ENCODE measurements at regions not wholly inside any gene's neighbourhood (a gene's known extent, or its start where the extent isn't known, plus 50 kb on each side); places are given as distances from the start of the nearest gene placed in this dataset.

DNA sequence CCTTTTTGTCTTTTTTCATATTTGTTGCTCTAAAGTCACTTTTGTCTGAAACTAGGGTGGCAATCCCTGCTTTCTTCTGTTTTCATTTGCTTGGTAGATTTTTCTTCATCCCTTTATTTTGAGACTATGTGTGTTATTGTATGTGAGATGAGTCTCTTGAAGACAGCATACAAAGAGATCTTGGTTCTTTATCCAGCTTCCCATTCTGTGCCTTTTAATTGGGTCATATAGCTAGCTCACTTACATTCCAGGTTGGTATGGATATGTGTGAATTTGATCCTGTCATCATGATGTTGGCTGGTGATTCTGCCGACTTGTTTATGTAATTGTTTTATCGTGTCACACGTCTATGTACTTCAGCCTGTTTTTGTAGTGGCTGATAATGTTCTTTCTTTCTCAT, 267.7 kb upstream of the MGAT4C start:
- no peak overlapping the region for H3K4me3 ChIP-seq (ENCODE audit: low read depth, low read length)
- TF ChIP-seq, protein P1, sequence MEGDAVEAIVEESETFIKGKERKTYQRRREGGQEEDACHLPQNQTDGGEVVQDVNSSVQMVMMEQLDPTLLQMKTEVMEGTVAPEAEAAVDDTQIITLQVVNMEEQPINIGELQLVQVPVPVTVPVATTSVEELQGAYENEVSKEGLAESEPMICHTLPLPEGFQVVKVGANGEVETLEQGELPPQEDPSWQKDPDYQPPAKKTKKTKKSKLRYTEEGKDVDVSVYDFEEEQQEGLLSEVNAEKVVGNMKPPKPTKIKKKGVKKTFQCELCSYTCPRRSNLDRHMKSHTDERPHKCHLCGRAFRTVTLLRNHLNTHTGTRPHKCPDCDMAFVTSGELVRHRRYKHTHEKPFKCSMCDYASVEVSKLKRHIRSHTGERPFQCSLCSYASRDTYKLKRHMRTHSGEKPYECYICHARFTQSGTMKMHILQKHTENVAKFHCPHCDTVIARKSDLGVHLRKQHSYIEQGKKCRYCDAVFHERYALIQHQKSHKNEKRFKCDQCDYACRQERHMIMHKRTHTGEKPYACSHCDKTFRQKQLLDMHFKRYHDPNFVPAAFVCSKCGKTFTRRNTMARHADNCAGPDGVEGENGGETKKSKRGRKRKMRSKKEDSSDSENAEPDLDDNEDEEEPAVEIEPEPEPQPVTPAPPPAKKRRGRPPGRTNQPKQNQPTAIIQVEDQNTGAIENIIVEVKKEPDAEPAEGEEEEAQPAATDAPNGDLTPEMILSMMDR (IDR thresholded peaks at IDR 0.05; ENCODE audit: borderline replicate concordance, insufficient read depth, low read depth, low read length), result no peak

DNA sequence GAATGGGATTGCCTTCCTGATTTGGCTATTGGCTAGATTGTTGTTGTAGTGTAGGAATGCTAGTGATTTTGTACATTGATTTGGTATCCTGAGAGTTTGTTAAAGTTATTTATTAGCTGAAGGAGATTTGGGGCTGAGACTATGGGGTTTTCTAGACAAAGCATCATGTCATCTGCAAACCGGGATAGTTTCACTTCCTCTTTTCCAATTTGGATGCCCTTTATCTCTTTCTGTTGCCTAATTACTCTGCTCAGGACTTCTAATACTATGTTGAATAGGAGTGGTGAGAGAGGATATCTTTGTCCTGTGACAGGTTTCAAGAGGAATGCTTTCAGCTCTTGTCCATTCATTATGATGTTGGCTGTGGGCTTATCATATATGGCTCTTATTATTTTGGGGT, 265.7 kb upstream of the MGAT4C start:
- TF ChIP-seq, protein P1 (IDR thresholded peaks at IDR 0.05; ENCODE audit: borderline replicate concordance, insufficient read depth, low read depth, low read length), result no peak

DNA sequence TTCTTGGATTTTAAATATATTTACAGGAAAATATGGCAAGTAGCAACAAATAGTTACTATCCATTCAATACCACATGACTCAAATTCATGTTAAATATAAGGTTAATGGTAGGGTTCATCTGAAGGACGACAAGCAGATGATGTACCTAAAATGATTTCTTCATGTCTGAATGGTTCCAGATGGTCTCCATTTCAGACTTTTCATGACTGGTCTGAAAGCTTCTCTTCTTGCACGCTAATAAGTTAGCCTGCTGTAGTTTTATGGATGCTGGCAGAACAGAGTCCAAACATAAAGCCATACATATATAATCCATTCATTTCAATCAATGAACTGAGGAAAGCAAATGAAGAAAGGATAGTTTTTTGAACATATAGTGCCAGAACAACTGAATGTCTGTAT, 257.0 kb upstream of the MGAT4C start:
- TF ChIP-seq, protein P1 (IDR thresholded peaks at IDR 0.05; ENCODE audit: borderline replicate concordance, insufficient read depth, low read depth, low read length), result no peak
- H3K4me3 ChIP-seq (ENCODE audit: low read depth, low read length), result no peak overlapping the region

More for the DNA sequence above, 265.7 kb upstream of the MGAT4C start:
- H3K4me3 ChIP-seq (ENCODE audit: low read depth, low read length), result no peak overlapping the region

DNA sequence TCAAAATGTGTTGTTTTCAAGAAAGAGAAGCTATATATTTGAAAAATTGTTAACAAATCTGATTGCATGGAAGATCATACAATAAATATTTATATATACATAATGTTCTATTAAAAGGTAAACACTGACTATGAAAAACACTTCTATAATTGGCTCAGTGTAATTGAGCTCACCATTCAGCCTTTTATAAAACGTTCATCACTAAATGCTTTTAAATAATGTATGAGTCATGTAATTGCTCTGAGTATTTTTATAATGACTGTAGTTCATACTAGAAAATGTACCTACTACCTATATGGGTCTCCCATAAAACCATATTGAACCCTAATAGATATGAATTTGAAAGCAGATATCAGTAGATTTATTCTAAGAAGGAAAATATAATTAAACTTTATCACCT, 240.4 kb upstream of the MGAT4C start:
- H3K4me3 ChIP-seq (ENCODE audit: low read depth, low read length), result no peak overlapping the region
- TF ChIP-seq, protein P1 (IDR thresholded peaks at IDR 0.05; ENCODE audit: borderline replicate concordance, insufficient read depth, low read depth, low read length), result no peak

DNA sequence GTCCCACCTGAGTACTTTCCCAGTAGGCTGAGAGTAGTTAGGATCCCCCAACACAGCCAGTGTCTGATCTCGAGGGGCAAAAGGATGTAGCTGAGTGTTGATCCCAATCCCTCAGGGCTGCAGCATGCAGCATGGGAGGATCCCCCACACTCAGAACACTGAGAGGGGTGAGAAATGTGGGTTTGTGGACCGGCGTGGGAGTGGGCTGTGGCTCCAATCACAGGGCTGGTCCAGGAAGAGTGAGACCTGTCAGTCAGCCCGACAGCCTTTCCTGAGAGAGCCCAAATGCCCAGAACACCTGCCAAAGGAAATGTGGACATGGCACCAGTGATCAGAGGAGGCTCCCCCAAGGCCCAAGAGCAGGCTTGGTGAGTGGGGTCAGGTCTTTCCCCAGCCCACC, 228.3 kb upstream of the MGAT4C start:
- TF ChIP-seq, protein P1 (IDR thresholded peaks at IDR 0.05; ENCODE audit: borderline replicate concordance, insufficient read depth, low read depth, low read length), result no peak
- no peak overlapping the region for H3K4me3 ChIP-seq (ENCODE audit: low read depth, low read length)

DNA sequence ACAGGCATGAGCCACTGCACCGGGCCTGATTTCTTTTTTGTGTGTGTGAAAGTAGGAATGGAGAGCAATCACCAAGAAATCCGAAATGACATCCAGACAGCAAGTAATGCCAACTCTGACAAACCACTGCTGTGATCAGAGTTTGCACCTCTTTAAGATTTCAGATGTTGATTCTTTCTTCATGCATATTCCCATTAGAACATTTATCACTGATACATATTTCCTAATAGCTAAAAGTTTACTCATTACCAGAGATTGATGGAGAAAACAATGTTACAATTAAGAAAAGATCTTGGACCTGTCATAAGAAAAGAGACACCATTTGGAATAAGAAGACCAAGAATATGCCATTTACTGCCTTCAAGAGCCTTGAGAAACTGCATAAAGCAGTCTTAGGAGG, 217.0 kb upstream of the MGAT4C start:
- TF ChIP-seq, protein P1 (IDR thresholded peaks at IDR 0.05; ENCODE audit: borderline replicate concordance, insufficient read depth, low read depth, low read length), result no peak
- H3K4me3 ChIP-seq (ENCODE audit: low read depth, low read length), result no peak overlapping the region

DNA sequence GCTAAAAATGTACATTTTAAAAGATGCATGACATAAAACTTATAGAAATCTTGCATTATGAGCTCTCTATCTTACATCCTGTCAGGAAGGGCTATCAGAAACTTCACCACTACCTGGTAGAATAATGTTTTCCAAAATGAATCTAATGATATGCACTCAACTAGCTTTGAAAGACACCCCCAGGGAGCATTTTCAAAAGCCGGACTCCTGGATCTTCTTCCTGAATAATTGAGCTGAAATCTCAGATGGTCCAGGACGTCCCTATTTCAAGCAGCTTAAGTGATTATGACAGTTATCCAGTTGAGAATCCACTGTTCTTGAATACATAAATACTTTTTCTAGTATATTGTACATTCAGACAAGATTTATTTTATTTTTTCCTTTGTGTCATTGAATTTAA, 200.6 kb upstream of the MGAT4C start:
- TF ChIP-seq, protein P1 (IDR thresholded peaks at IDR 0.05; ENCODE audit: borderline replicate concordance, insufficient read depth, low read depth, low read length), result no peak
- no peak overlapping the region for H3K4me3 ChIP-seq (ENCODE audit: low read depth, low read length)

Data from GM12875 (cell line).